Calu3 (cell line): ENCODE measurements at regions not wholly inside any gene's neighbourhood (a gene's known extent, or its start where the extent isn't known, plus 50 kb on each side); places are given as distances from the start of the nearest gene placed in this dataset.

Source experiments
- BruUV-seq: library from RNA; stranded (reverse); fragments of 400-500 nt; replicated peaks from 2 replicates; lab custom pipeline; 2021; lab: Mats Ljungman, UMichigan
- CTCF ChIA-PET: fragments of 300-600 bp; sonication (Branson Sonifier 250); formaldehyde crosslinking; loops from one replicate; lab custom pipeline; 2022; ENCODE audit warnings: antibody characterized with exemption; lab: Charles Lee
- DNase-seq: peaks from one replicate; pipeline ENCODE4 v3.0.0; 2022
- H3K27ac Mint-ChIP-seq: one replicate; pipeline ENCODE4 v1.8.0; 2022; ENCODE audit warnings: mixed read lengths; ENCODE audit not compliant: unreplicated experiment
- H3K27me3 Mint-ChIP-seq: one replicate; pipeline ENCODE4 v1.8.0; 2022; ENCODE audit warnings: mixed read lengths; ENCODE audit not compliant: unreplicated experiment
- H3K36me3 Mint-ChIP-seq: one replicate; pipeline ENCODE4 v1.8.0; 2022; ENCODE audit warnings: mild to moderate bottlenecking, moderate library complexity, mixed read lengths; ENCODE audit not compliant: insufficient read depth, unreplicated experiment
- H3K4me1 Mint-ChIP-seq: one replicate; pipeline ENCODE4 v1.8.0; 2022; ENCODE audit warnings: mild to moderate bottlenecking, low read depth, mixed read lengths; ENCODE audit not compliant: unreplicated experiment
- H3K4me3 Mint-ChIP-seq: one replicate; pipeline ENCODE4 v1.8.0; 2022; ENCODE audit warnings: mild to moderate bottlenecking, low read depth, moderate library complexity, mixed read lengths; ENCODE audit not compliant: unreplicated experiment
- H3K9me3 Mint-ChIP-seq: one replicate; pipeline ENCODE4 v1.8.0; 2022; ENCODE audit warnings: low read depth, mixed read lengths; ENCODE audit not compliant: unreplicated experiment
- CTCF ChIP-seq: fragments of 200-600 bp; IDR thresholded peaks from one replicate; pipeline ENCODE4 v1.8.0; 2022; ENCODE audit warnings: antibody characterized with exemption; ENCODE audit not compliant: unreplicated experiment
- intact Hi-C: fragments of 100-400 bp; cut with micrococcal nuclease; formaldehyde crosslinking; loops from one replicate; pipeline ENCODE4 v1.10.0; 2022; ENCODE audit not compliant: unreplicated experiment

- H3K4me1 Mint-ChIP-seq: peaks cover 31% of the 10 kb centered on the region
- H3K9me3 Mint-ChIP-seq: no peaks in the 10 kb centered on the region
- DNase-seq: no peak
- BruUV-seq: no TSS peak
- CTCF ChIA-PET: no interaction called here
- intact Hi-C loops: no loop called here
- TF ChIP-seq CTCF: no peak
- H3K27ac Mint-ChIP-seq: no peak overlapping the region
- H3K4me3 Mint-ChIP-seq: no peak overlapping the region
- peaks cover 5% of the 10 kb centered on the region for H3K36me3 Mint-ChIP-seq
- H3K27me3 Mint-ChIP-seq: no peaks in the 10 kb centered on the region
These were observed 171.4 kb upstream of the SLC30A5 start for GRCh38 chr5:68922172-68922987.

- H3K4me3 Mint-ChIP-seq: peak overlapping the region; percentile 33
- no TSS peak for BruUV-seq
- H3K9me3 Mint-ChIP-seq: no peaks in the 10 kb centered on the region
- CTCF ChIA-PET: no interaction called here
- no peak for TF ChIP-seq CTCF
- intact Hi-C loops: no loop called here
- no peaks in the 10 kb centered on the region for H3K27me3 Mint-ChIP-seq
- peak overlapping the region; percentile 72 for H3K27ac Mint-ChIP-seq
- H3K36me3 Mint-ChIP-seq: peaks cover 5% of the 10 kb centered on the region
- DNase-seq: peak; percentile 75
- peaks cover 31% of the 10 kb centered on the region for H3K4me1 Mint-ChIP-seq
These were observed 169.2 kb upstream of the SLC30A5 start for GRCh38 chr5:68924481-68925145.

GRCh38 chr5:68928617-68929302 is 165.1 kb upstream of the SLC30A5 start:
- H3K9me3 Mint-ChIP-seq: peaks cover 7% of the 10 kb centered on the region
- no peak overlapping the region for H3K27ac Mint-ChIP-seq
- H3K4me1 Mint-ChIP-seq: peaks cover 26% of the 10 kb centered on the region
- H3K27me3 Mint-ChIP-seq: no peaks in the 10 kb centered on the region
- TF ChIP-seq CTCF: no peak
- intact Hi-C loops: no loop called here
- DNase-seq: no peak
- no peak overlapping the region for H3K4me3 Mint-ChIP-seq
- no TSS peak for BruUV-seq
- CTCF ChIA-PET: interaction anchor here (0.7 kb wide), 1 partner anchor 23 kb away, joined by 4 read pairs; no protein-coding TSS in a partner anchor
- peaks cover 5% of the 10 kb centered on the region for H3K36me3 Mint-ChIP-seq

GRCh38 chr5:68930139-68930538 is 163.7 kb upstream of the SLC30A5 start:
- H3K27me3 Mint-ChIP-seq: no peaks in the 10 kb centered on the region
- intact Hi-C loops: no loop called here
- H3K27ac Mint-ChIP-seq: no peak overlapping the region
- no peak for TF ChIP-seq CTCF
- H3K4me1 Mint-ChIP-seq: peaks cover 13% of the 10 kb centered on the region
- H3K4me3 Mint-ChIP-seq: no peak overlapping the region
- no TSS peak for BruUV-seq
- peaks cover 7% of the 10 kb centered on the region for H3K9me3 Mint-ChIP-seq
- CTCF ChIA-PET: no interaction called here
- no peak for DNase-seq
- no peaks in the 10 kb centered on the region for H3K36me3 Mint-ChIP-seq
